Activated CD4-positive, alpha-beta memory T cell treated with anti-CD3 and anti-CD28 coated beads, Interleukin-2, amount 10 ng/mL, durations not matched to agents 7 days and 5 days (primary cell): ENCODE measurements at regions not wholly inside any gene's neighbourhood (a gene's known extent, or its start where the extent isn't known, plus 50 kb on each side); places are given as distances from the start of the nearest gene placed in this dataset.

Experiments used
- CTCF ChIA-PET: fragments of 350-600 bp; sonication (Branson Sonifier 250); formaldehyde crosslinking; loops from one replicate; lab custom pipeline; 2021; ENCODE audit warnings: antibody characterized with exemption, inconsistent platforms; lab: Charles Lee
- POLR2A ChIA-PET: fragments of 350-600 bp; sonication (Branson Sonifier 250); formaldehyde crosslinking; loops from one replicate; lab custom pipeline; 2021; ENCODE audit warnings: antibody characterized with exemption; lab: Charles Lee
- DNase-seq: peaks from one replicate; pipeline ENCODE4 v3.0.0-alpha.2; 2020
- H3K27ac Mint-ChIP-seq: one replicate; pipeline ENCODE4 v1.8.0; 2021; ENCODE audit warnings: mild to moderate bottlenecking, mixed read lengths
- H3K27me3 Mint-ChIP-seq: one replicate; pipeline ENCODE4 v1.8.0; 2021; ENCODE audit warnings: mixed read lengths
- H3K36me3 Mint-ChIP-seq: one replicate; pipeline ENCODE4 v1.8.0; 2021; ENCODE audit warnings: low read depth, mixed read lengths
- H3K4me1 Mint-ChIP-seq: one replicate; pipeline ENCODE4 v1.8.0; 2021; ENCODE audit warnings: mixed read lengths
- H3K4me3 Mint-ChIP-seq: one replicate; pipeline ENCODE4 v1.8.0; 2021; ENCODE audit warnings: mild to moderate bottlenecking, mixed read lengths
- H3K9me3 Mint-ChIP-seq: one replicate; pipeline ENCODE4 v1.8.0; 2021; ENCODE audit warnings: mixed read lengths

DNA sequence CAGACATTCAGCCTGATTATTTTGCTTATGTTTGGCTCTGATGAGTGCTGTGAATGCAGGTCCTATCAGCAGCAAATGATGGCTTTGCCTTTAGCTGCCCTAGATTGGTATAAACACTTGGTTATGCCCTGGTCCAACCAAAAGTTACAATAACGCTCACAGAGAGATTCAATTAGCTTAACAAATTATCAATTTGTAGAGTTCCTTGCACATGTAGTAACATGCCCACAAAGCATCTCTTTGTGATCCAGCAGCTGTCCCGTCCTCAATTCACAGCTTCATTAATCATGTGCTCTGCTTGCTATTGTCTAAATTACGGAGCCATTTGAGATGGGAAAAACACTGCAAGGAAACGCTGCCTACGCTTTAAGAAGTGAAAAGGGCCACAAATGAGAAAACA is 457.9 kb downstream of the HDGFL1 start:
- POLR2A ChIA-PET = no interaction called here

GRCh38 chr6:23031986-23032385 is 462.6 kb downstream of the HDGFL1 start:
- ChIA-PET CTCF (no interaction called here), POLR2A (no interaction called here)
- DNase-seq = no peak
- Mint-ChIP-seq H3K27ac (no peak overlapping the region), H3K4me1 (no peaks in the 10 kb centered on the region), H3K4me3 (no peak overlapping the region), H3K9me3 (peaks cover 4% of the 10 kb centered on the region), H3K27me3 (no peaks in the 10 kb centered on the region), H3K36me3 (no peaks in the 10 kb centered on the region)

More for the DNA sequence above, 457.9 kb downstream of the HDGFL1 start:
- Mint-ChIP-seq H3K9me3 (peaks cover 10% of the 10 kb centered on the region), H3K4me3 (no peak overlapping the region), H3K27ac (no peak overlapping the region), H3K4me1 (no peaks in the 10 kb centered on the region), H3K27me3 (no peaks in the 10 kb centered on the region), H3K36me3 (no peaks in the 10 kb centered on the region)
- DNase-seq = no peak
- CTCF ChIA-PET = no interaction called here

- Mint-ChIP-seq H3K27me3 (no peaks in the 10 kb centered on the region), H3K9me3 (peaks cover 4% of the 10 kb centered on the region), H3K27ac (no peak overlapping the region), H3K4me3 (no peak overlapping the region), H3K36me3 (no peaks in the 10 kb centered on the region), H3K4me1 (no peaks in the 10 kb centered on the region)
- DNase-seq = no peak
- CTCF ChIA-PET = no interaction called here
- POLR2A ChIA-PET = no interaction called here
Measured at GRCh38 chr6:23034926-23035325, 465.6 kb downstream of the HDGFL1 start.

GRCh38 chr6:23036406-23036983 is 467.1 kb downstream of the HDGFL1 start:
- Mint-ChIP-seq H3K27ac (no peak overlapping the region), H3K9me3 (no peaks in the 10 kb centered on the region), H3K27me3 (no peaks in the 10 kb centered on the region), H3K4me3 (no peak overlapping the region), H3K36me3 (no peaks in the 10 kb centered on the region), H3K4me1 (no peaks in the 10 kb centered on the region)
- ChIA-PET CTCF (no interaction called here), POLR2A (no interaction called here)
- DNase-seq = no peak

DNA sequence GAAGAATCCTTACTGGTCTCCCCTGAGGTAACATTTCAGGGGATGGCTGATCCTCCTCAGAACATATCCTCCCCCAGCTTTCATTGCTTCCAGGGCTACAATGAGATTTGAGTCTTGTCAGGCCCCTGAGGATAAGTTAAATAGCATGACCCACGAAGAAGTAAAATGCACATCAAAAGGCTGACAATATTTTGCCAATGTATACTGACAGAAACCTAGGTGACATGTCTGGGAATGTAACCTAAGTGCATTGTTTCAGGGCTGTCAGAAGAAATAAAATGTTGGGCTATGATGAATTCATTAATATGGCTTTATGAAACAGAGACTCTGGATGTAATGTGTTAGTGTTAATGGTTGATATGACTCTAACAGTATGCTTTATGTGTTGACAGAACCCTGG is 471.5 kb downstream of the HDGFL1 start:
- Mint-ChIP-seq H3K4me1 (no peaks in the 10 kb centered on the region), H3K36me3 (no peaks in the 10 kb centered on the region), H3K9me3 (peaks cover 2% of the 10 kb centered on the region), H3K27ac (no peak overlapping the region), H3K4me3 (no peak overlapping the region), H3K27me3 (no peaks in the 10 kb centered on the region)
- ChIA-PET POLR2A (no interaction called here), CTCF (no interaction called here)
- no peak for DNase-seq

GRCh38 chr6:23045280-23045679 is 475.9 kb downstream of the HDGFL1 start:
- Mint-ChIP-seq H3K36me3 (no peaks in the 10 kb centered on the region), H3K27me3 (no peaks in the 10 kb centered on the region), H3K9me3 (peaks cover 2% of the 10 kb centered on the region), H3K27ac (no peak overlapping the region), H3K4me1 (no peaks in the 10 kb centered on the region), H3K4me3 (no peak overlapping the region)
- ChIA-PET POLR2A (no interaction called here), CTCF (no interaction called here)
- DNase-seq = no peak

GRCh38 chr6:23055523-23055922 is 486.2 kb downstream of the HDGFL1 start:
- Mint-ChIP-seq H3K27me3 (no peaks in the 10 kb centered on the region), H3K27ac (no peak overlapping the region), H3K4me3 (no peak overlapping the region), H3K4me1 (no peaks in the 10 kb centered on the region), H3K9me3 (peaks cover 4% of the 10 kb centered on the region), H3K36me3 (no peaks in the 10 kb centered on the region)
- ChIA-PET CTCF (no interaction called here), POLR2A (no interaction called here)
- DNase-seq = no peak

DNA sequence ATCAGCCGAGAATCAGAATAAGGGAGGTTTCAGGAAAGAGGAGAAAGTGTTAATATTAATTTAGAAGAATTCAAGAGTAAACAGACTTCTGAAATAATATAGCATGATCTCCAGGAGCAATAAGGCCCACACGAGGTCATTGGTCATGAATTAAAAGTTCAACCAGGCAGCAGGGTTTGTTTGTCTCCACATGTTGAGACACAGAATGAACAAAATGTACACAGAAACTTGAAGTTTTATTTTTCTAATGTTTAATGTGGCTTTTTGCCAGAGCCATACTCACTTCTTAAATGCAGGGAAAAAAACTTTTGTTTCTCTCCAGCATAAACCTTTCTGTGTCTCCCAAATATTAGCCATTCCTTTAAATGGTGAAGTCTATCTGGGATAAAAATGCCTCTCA is 504.5 kb downstream of the HDGFL1 start:
- DNase-seq = no peak
- Mint-ChIP-seq H3K27ac (no peak overlapping the region), H3K9me3 (peaks cover 11% of the 10 kb centered on the region), H3K4me1 (no peaks in the 10 kb centered on the region), H3K27me3 (no peaks in the 10 kb centered on the region), H3K36me3 (no peaks in the 10 kb centered on the region), H3K4me3 (no peak overlapping the region)
- ChIA-PET CTCF (no interaction called here), POLR2A (no interaction called here)

GRCh38 chr6:23077772-23078171 is 508.4 kb downstream of the HDGFL1 start:
- no peaks in the 10 kb centered on the region for H3K4me1 Mint-ChIP-seq
- H3K9me3 Mint-ChIP-seq = peaks cover 12% of the 10 kb centered on the region
- ChIA-PET CTCF (no interaction called here), POLR2A (no interaction called here)
- no peaks in the 10 kb centered on the region for H3K36me3 Mint-ChIP-seq
- H3K4me3 Mint-ChIP-seq = no peak overlapping the region
- H3K27me3 Mint-ChIP-seq = no peaks in the 10 kb centered on the region
- no peak overlapping the region for H3K27ac Mint-ChIP-seq
- DNase-seq = no peak

GRCh38 chr6:23081701-23082100 is 512.3 kb downstream of the HDGFL1 start:
- H3K27ac Mint-ChIP-seq = no peak overlapping the region
- ChIA-PET CTCF (no interaction called here), POLR2A (no interaction called here)
- no peak for DNase-seq
- no peak overlapping the region for H3K4me3 Mint-ChIP-seq
- H3K9me3 Mint-ChIP-seq = peaks cover 7% of the 10 kb centered on the region
- no peaks in the 10 kb centered on the region for H3K4me1 Mint-ChIP-seq
- no peaks in the 10 kb centered on the region for H3K36me3 Mint-ChIP-seq
- no peaks in the 10 kb centered on the region for H3K27me3 Mint-ChIP-seq

DNA sequence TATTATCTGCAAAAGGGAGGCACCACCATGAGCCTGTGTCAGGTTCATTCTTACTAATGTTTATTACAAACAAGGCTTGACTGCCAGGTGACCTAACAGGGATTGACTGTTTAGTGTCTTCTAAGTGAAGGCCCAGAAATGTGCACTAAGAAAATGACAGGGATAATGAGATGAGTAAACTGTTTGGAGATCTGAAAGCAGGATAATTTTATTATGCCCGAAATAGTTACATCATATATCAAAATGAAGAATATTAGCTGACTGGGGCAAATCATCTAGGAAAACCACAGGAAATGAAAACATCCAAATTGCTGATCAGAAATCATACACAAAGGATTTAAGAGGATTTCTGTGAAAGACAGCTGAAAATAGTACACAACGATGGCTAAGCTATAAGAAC is 516.7 kb downstream of the HDGFL1 start:
- peaks cover 7% of the 10 kb centered on the region for H3K9me3 Mint-ChIP-seq
- ChIA-PET POLR2A (no interaction called here), CTCF (no interaction called here)
- no peak overlapping the region for H3K27ac Mint-ChIP-seq
- no peak for DNase-seq
- no peak overlapping the region for H3K4me3 Mint-ChIP-seq
- H3K36me3 Mint-ChIP-seq = no peaks in the 10 kb centered on the region
- no peaks in the 10 kb centered on the region for H3K4me1 Mint-ChIP-seq
- no peaks in the 10 kb centered on the region for H3K27me3 Mint-ChIP-seq

DNA sequence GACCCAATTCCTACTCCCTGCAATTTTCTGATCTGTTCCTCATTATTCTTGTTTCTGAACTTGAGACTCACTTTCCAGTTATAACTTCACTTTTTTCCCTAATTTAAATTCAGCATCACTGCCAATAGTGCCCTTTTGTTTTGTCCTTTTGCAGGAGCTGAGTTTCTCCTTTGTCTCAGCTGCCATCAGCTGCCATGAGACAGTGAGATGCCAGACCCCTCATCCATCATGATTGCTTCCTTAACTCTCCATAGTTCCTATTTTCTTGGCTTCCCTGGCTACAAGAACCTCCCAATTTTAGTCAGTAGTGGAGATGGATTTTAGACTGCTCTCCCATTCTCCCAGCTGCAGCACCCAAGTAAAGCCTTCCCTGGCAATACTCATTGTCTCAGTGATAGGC is 518.1 kb downstream of the HDGFL1 start:
- Mint-ChIP-seq H3K27me3 (no peaks in the 10 kb centered on the region), H3K36me3 (no peaks in the 10 kb centered on the region), H3K27ac (no peak overlapping the region), H3K4me1 (no peaks in the 10 kb centered on the region), H3K9me3 (peaks cover 6% of the 10 kb centered on the region), H3K4me3 (no peak overlapping the region)
- DNase-seq = no peak
- ChIA-PET CTCF (no interaction called here), POLR2A (no interaction called here)

DNA sequence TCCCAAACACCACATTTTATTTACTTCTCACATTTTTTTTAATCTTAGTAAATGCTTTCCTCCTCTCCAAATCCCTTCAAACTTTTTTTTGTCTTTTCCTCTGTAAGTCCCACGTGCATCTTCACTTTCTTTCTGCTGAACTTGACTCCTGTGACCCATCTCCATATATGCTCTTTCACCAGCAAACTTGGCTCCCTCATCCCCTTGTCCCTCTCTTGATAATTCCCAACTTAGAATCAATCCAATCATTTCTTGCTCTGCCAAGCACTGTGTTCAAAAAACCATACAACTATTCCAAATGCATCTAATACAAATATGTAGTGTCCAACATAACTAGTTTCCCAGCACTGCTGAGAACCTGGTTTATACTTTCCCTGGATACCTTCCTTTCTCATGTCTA is 519.4 kb downstream of the HDGFL1 start:
- ChIA-PET CTCF (no interaction called here), POLR2A (no interaction called here)
- Mint-ChIP-seq H3K27me3 (no peaks in the 10 kb centered on the region), H3K4me3 (no peak overlapping the region), H3K36me3 (no peaks in the 10 kb centered on the region), H3K9me3 (peaks cover 6% of the 10 kb centered on the region), H3K27ac (no peak overlapping the region), H3K4me1 (no peaks in the 10 kb centered on the region)
- DNase-seq = no peak

DNA sequence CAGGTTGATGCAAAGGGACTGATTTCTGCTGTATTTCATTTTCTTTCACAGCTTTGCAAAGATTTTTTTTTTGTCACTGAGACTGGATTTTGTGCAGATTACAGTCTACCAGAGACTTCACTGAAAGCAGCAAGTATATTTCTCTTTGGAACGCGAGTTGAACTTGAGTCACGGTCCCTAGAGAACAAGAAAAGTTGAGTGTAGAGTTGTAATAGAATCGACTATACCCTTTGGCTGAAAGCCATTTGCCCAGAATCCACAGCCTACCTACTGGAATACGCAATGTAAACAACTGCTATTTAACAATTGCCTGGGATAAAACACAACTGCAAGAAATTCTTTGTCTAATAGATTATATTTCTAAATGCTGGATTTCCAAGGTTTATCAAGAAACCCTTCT is 520.6 kb downstream of the HDGFL1 start:
- Mint-ChIP-seq H3K4me1 (no peaks in the 10 kb centered on the region), H3K36me3 (no peaks in the 10 kb centered on the region), H3K4me3 (no peak overlapping the region), H3K9me3 (peaks cover 6% of the 10 kb centered on the region), H3K27ac (no peak overlapping the region), H3K27me3 (no peaks in the 10 kb centered on the region)
- DNase-seq = no peak
- POLR2A ChIA-PET = no interaction called here
- CTCF ChIA-PET = no interaction called here
